Osteoblast (primary cell): ENCODE measurements at regions not wholly inside any gene's neighbourhood (a gene's known extent, or its start where the extent isn't known, plus 50 kb on each side); places are given as distances from the start of the nearest gene placed in this dataset.
"Not testable (repeated sequence)": the region's sequence is repeated elsewhere in the genome, so short reads cannot be mapped to it uniquely, and the experiment has no call there.

Source experiments
- DNase-seq: peaks from one replicate; pipeline ENCODE4 v3.0.0; 2011; ENCODE audit warnings: low spot score, mixed read lengths; ENCODE audit not compliant: insufficient read length; ENCODE audit errors: missing footprints
- H2AFZ ChIP-seq: 2 replicates; pipeline ENCODE4 v1.6.0; 2011; ENCODE audit warnings: mild to moderate bottlenecking, low read length
- H3K27ac ChIP-seq: 2 replicates; pipeline ENCODE4 v1.5.1; 2011; ENCODE audit warnings: mild to moderate bottlenecking, low read depth, low read length, moderate library complexity
- H3K27me3 ChIP-seq: 2 replicates; pipeline ENCODE4 v1.6.0; 2012; ENCODE audit warnings: mild to moderate bottlenecking, control low read depth, inconsistent platforms, low read length, moderate library complexity; ENCODE audit not compliant: insufficient read depth
- H3K36me3 ChIP-seq: 2 replicates; pipeline ENCODE4 v1.5.1; 2011; ENCODE audit warnings: mild to moderate bottlenecking, low read length, control low read depth, moderate library complexity; ENCODE audit not compliant: insufficient read depth
- H3K4me1 ChIP-seq: 2 replicates; pipeline ENCODE4 v1.5.1; 2011; ENCODE audit warnings: mild to moderate bottlenecking, low read length, control low read depth, moderate library complexity; ENCODE audit not compliant: insufficient read depth
- H3K4me2 ChIP-seq: 2 replicates; pipeline ENCODE4 v1.6.0; 2011; ENCODE audit warnings: mild to moderate bottlenecking, low read length; ENCODE audit not compliant: insufficient read depth
- H3K4me3 ChIP-seq: fragments of 200-600 bp; sonication (generic); 3 replicates; pipeline ENCODE4 v1.5.1; 2012; ENCODE audit warnings: mild to moderate bottlenecking, low read length, inconsistent platforms; ENCODE audit not compliant: insufficient read depth
- H3K79me2 ChIP-seq: 2 replicates; pipeline ENCODE4 v1.6.0; 2012; ENCODE audit warnings: mild to moderate bottlenecking, low read length, control low read depth, inconsistent platforms; ENCODE audit not compliant: insufficient read depth
- H3K9me3 ChIP-seq: 2 replicates; pipeline ENCODE4 v1.5.1; 2011; ENCODE audit warnings: low read depth, low read length, control low read depth
- H4K20me1 ChIP-seq: 2 replicates; pipeline ENCODE4 v1.6.0; 2012; ENCODE audit warnings: mild to moderate bottlenecking, low read length, control low read depth; ENCODE audit not compliant: insufficient read depth
- CTCF ChIP-seq: IDR thresholded peaks from 2 replicates; pipeline ENCODE4 v1.5.1; 2011; ENCODE audit warnings: mild to moderate bottlenecking, low read depth, low read length, moderate library complexity; ENCODE audit errors: extremely low read depth

- Histone ChIP-seq H3K4me2 (no peak overlapping the region), H3K79me2 (no peaks in the 10 kb centered on the region), H3K27me3 (no peaks in the 10 kb centered on the region), H3K9me3 (no peaks in the 10 kb centered on the region), H3K4me1 (no peaks in the 10 kb centered on the region), H3K36me3 (no peaks in the 10 kb centered on the region), H3K27ac (no peak overlapping the region), H2AFZ (no peak overlapping the region), H4K20me1 (no peaks in the 10 kb centered on the region), H3K4me3 (no peak overlapping the region)
- no peak for DNase-seq
- no peak for TF ChIP-seq CTCF
Measured at GRCh38 chr5:67549296-67549618, 352.7 kb upstream of the CD180 start.

GRCh38 chr5:67548520-67549295 lies 352.1 kb upstream of the CD180 start:
- no peak for TF ChIP-seq CTCF
- peak overlapping the region; percentile 26 for H3K4me2 ChIP-seq
- no peaks in the 10 kb centered on the region for H3K9me3 ChIP-seq
- no peak for DNase-seq
- H3K4me1 ChIP-seq, result no peaks in the 10 kb centered on the region
- no peaks in the 10 kb centered on the region for H3K79me2 ChIP-seq
- peak overlapping the region; percentile 63 for H2AFZ ChIP-seq
- no peaks in the 10 kb centered on the region for H3K36me3 ChIP-seq
- no peaks in the 10 kb centered on the region for H4K20me1 ChIP-seq
- no peak overlapping the region for H3K27ac ChIP-seq
- H3K4me3 ChIP-seq, result no peak overlapping the region
- H3K27me3 ChIP-seq, result no peaks in the 10 kb centered on the region

- H3K79me2 ChIP-seq, result no peaks in the 10 kb centered on the region
- no peak overlapping the region for H3K4me2 ChIP-seq
- DNase-seq, result no peak
- no peak overlapping the region for H3K4me3 ChIP-seq
- H3K27me3 ChIP-seq, result no peaks in the 10 kb centered on the region
- no peaks in the 10 kb centered on the region for H3K36me3 ChIP-seq
- no peak overlapping the region for H3K27ac ChIP-seq
- H2AFZ ChIP-seq, result no peak overlapping the region
- H4K20me1 ChIP-seq, result no peaks in the 10 kb centered on the region
- no peak for TF ChIP-seq CTCF
- H3K4me1 ChIP-seq, result peaks cover 7% of the 10 kb centered on the region
- no peaks in the 10 kb centered on the region for H3K9me3 ChIP-seq
Measured at GRCh38 chr5:67547682-67548081, 351.1 kb upstream of the CD180 start.

GRCh38 chr5:67544942-67545341 lies 348.3 kb upstream of the CD180 start:
- not testable (repeated sequence) for DNase-seq, H3K9me3 ChIP-seq, H3K79me2 ChIP-seq, H3K4me3 ChIP-seq, H3K4me2 ChIP-seq, H3K4me1 ChIP-seq, H3K27me3 ChIP-seq, H3K27ac ChIP-seq, H4K20me1 ChIP-seq, H2AFZ ChIP-seq, H3K36me3 ChIP-seq
